Spinal cord (tissue), 9 donors: ENCODE measurements at regions not wholly inside any gene's neighbourhood (a gene's known extent, or its start where the extent isn't known, plus 50 kb on each side); places are given as distances from the start of the nearest gene placed in this dataset.
A peak's percentile ranks its signal among the peaks of the same experiment; 100 is the strongest.

Experiments
- DNase-seq, 6 donors: peaks; one replicate each; pipeline versions ENCODE4 v3.0.0 to v3.0.0-alpha.2; 2013 to 2015; ENCODE audit warnings: low spot score in 6 of 6, low read depth in 4 of 6
- H3K27ac ChIP-seq: one replicate; pipeline ENCODE4 v1.5.1; 2013; ENCODE audit warnings: low read depth, low read length, control low read depth
- H3K27me3 ChIP-seq: one replicate; pipeline ENCODE4 v1.6.1; 2013; ENCODE audit warnings: low read length; ENCODE audit not compliant: control insufficient read depth, insufficient read depth
- H3K36me3 ChIP-seq: one replicate; pipeline ENCODE4 v1.6.1; 2013; ENCODE audit warnings: low read length; ENCODE audit not compliant: control insufficient read depth, insufficient read depth
- H3K4me1 ChIP-seq: one replicate; pipeline ENCODE4 v1.6.1; 2013; ENCODE audit warnings: low read length; ENCODE audit not compliant: control insufficient read depth, insufficient read depth
- H3K4me3 ChIP-seq: one replicate; pipeline ENCODE4 v1.5.1; 2013; ENCODE audit warnings: low read depth, low read length, control low read depth
- H3K9me3 ChIP-seq: one replicate; pipeline ENCODE4 v1.6.1; 2013; ENCODE audit warnings: low read length; ENCODE audit not compliant: control insufficient read depth, insufficient read depth
- WGBS: methylation state at CpG from one replicate; pipeline ENCODE4 v1.1.5; 2013; ENCODE audit warnings: missing lambda C conversion rate; ENCODE audit not compliant: insufficient coverage; 5-methylcytosine and 5-hydroxymethylcytosine counted together
- donor health status: healthy.

DNA sequence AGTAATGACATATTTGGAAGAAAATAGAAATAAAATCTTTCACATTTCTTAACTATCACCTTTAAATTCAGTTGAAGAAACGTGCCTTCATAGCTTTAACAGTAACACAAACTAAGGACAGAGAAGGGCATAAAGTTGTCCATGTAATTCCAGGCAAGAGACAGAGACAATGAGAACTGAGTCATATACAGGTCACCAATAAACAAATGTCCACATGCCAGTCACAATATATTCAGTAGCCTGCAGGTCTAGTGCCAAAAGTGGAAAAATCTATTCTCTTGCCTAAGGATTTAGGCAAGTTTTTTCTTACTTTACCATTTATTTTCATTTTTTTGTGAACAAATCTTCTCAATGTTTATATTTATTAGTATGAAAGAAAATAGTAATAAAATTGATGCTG, 1711.5 kb upstream of the NUDT12 start:
- no peak overlapping the region for H3K4me3 ChIP-seq
- no peaks in the 10 kb centered on the region for H3K9me3 ChIP-seq
- WGBS, result 83% methylated on average over 1 of the region's 1 CpG
- no peaks in the 10 kb centered on the region for H3K4me1 ChIP-seq
- H3K27ac ChIP-seq, result no peak overlapping the region
- no peak for DNase-seq
- H3K27me3 ChIP-seq, result no peaks in the 10 kb centered on the region
- no peaks in the 10 kb centered on the region for H3K36me3 ChIP-seq

DNA sequence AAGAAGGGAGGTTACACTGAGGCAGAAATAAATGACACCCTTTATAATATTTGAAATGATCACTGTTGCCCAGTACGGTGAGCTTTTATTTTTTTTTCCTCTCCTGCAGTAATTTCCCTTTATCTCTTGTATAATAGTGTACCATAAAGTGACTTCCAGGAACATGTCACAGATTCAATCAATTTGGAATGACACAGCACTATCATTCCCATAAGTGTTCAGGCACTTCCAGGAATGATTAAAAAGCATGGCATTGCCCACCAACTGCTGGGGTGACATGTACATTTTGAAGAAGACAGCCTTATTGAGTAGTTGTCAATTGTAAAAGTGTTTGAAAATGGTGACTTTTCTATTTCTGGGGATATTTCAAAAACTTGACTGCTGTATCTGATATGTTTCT, 1700.9 kb upstream of the NUDT12 start:
- H3K27me3 ChIP-seq, result no peaks in the 10 kb centered on the region
- DNase-seq, result peak in 1 of 6 donors; percentile 11
- H3K4me3 ChIP-seq, result no peak overlapping the region
- H3K27ac ChIP-seq, result no peak overlapping the region
- no CpG with 5 or more reads among the region's 1 CpG for WGBS
- no peaks in the 10 kb centered on the region for H3K36me3 ChIP-seq
- no peaks in the 10 kb centered on the region for H3K4me1 ChIP-seq
- H3K9me3 ChIP-seq, result no peaks in the 10 kb centered on the region

DNA sequence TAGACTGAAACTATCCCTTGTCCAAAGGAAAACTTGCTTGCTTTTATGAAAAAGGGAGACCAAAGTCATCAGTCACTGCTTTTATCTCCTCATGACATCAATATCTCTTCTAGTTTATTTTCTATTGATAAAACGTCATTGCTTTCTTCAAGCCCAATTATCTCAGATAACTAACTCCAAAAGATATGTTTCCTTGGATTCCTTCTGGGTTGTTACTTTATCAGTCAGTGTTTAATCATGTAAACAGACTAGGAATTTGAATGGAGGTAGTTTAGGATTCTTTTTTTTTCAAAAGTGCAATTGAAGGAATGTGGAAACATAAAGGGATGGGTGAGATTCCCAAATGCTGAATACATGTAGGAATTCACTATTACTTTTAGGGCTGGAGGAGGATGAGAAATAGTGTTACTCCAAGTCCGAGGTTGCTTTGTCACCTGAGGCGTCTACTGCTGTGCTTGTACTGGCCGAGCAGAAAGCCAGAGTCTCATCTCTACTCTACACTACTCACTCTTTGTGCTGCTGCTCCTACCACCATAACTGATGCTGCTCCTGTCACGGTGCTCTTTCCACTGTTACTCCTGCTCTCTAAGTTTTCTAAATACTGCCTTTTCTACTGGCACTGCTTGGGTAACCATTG, 1697.1 kb upstream of the NUDT12 start:
- no peak for DNase-seq
- H3K4me3 ChIP-seq, result no peak overlapping the region
- 84% methylated on average over 4 of the region's 5 CpGs for WGBS
- no peak overlapping the region for H3K27ac ChIP-seq
- H3K27me3 ChIP-seq, result no peaks in the 10 kb centered on the region
- no peaks in the 10 kb centered on the region for H3K36me3 ChIP-seq
- no peaks in the 10 kb centered on the region for H3K4me1 ChIP-seq
- no peaks in the 10 kb centered on the region for H3K9me3 ChIP-seq

DNA sequence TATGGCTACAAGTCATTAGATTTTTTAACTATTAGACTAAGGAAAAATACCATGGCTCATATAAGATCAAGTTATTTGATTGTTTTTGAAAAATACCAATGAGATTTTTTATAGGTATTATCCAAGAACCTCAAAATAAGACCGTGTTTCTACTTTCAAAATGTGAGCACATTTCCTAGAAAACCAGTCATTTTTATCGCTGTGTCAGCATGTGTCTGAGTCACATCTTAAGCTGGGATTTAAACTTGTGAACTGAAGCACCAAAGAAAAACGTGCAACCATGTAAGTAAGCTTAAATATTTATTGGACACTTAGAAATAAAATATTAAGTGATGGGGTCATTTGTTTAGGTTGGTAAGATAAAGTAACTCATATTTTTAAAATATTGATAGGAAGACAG, 1676.0 kb upstream of the NUDT12 start:
- Histone ChIP-seq H3K4me3 (no peak overlapping the region), H3K4me1 (no peaks in the 10 kb centered on the region), H3K27me3 (no peaks in the 10 kb centered on the region), H3K27ac (no peak overlapping the region), H3K36me3 (no peaks in the 10 kb centered on the region), H3K9me3 (no peaks in the 10 kb centered on the region)
- no peak for DNase-seq
- WGBS, result no CpG with 5 or more reads among the region's 3 CpGs

DNA sequence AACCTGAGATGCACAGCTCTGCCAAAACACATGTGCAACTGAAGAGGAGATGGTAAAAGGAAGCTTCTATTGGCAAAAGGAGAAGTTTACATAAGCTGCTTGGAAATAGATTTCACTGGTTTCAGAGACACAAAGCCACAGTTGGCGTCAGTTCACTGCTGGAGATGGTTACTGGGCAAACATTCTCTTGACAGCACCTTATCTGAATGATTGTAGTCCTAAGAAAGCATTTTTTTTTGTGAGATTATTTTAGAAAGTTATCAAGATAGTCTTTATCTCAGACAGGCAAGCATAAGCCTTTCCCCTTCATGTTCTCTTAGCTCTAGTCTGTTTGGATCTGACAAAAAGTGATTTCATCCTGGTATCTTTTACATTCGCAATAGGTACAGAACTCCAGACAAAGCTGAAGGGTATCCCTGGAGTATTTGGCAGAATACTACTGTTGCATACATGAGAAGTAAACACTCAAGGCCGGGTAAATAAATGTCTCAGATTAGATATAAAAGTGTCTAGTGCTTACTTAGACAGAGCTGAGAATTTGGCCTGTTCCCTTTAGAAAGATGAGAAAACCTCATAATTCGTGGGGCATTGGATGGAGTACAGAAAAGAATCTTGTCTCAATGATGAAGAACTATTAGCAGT, 1668.0 kb upstream of the NUDT12 start:
- no peak for DNase-seq
- H3K36me3 ChIP-seq, result no peaks in the 10 kb centered on the region
- H3K9me3 ChIP-seq, result no peaks in the 10 kb centered on the region
- no peaks in the 10 kb centered on the region for H3K27me3 ChIP-seq
- no peaks in the 10 kb centered on the region for H3K4me1 ChIP-seq
- H3K4me3 ChIP-seq, result no peak overlapping the region
- H3K27ac ChIP-seq, result no peak overlapping the region
- 80% methylated on average over 2 of the region's 4 CpGs for WGBS

DNA sequence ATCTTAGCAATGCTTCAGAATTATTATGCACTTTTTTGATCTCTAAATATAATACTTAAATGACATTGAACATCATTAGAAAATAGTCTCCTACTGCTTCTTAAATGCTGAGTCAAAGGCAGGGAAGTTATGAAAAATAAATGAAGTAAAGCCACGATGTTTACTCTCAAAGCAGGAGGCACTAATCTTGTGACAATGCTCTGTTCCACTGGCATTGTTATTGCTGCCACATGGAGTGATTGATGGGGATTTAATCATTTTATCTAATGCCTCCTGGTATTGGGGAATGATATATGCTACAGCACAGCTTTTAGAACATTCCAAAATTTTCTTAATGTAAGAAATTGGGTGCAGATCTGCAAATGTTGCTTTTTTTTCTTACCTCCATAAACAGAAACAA, 1655.4 kb upstream of the NUDT12 start:
- H3K4me3 ChIP-seq, result no peak overlapping the region
- peak in 1 of 6 donors; percentile 28 for DNase-seq
- H3K4me1 ChIP-seq, result no peaks in the 10 kb centered on the region
- no CpG with 5 or more reads among the region's 1 CpG for WGBS
- no peak overlapping the region for H3K27ac ChIP-seq
- no peaks in the 10 kb centered on the region for H3K36me3 ChIP-seq
- H3K27me3 ChIP-seq, result no peaks in the 10 kb centered on the region
- H3K9me3 ChIP-seq, result no peaks in the 10 kb centered on the region

DNA sequence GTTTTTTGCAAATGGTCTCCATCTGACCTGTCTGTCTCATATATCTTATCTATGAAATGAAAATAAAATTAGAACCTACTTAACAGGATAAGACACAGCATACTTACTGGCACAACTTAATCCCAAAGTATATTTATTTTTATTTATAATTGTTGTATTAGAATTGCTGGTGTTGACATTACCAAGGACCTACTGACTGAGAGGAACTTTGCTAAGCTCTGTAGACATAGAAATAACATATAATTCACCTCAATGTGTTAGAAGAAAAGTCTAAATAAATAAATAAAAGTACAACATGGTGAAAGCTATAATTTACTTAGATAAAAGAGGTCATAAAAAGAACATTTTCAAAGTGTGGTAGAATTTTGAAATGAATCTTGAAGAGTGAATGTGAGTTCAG, 1650.5 kb upstream of the NUDT12 start:
- DNase-seq, result no peak
- no peaks in the 10 kb centered on the region for H3K9me3 ChIP-seq
- H3K27ac ChIP-seq, result no peak overlapping the region
- no peaks in the 10 kb centered on the region for H3K36me3 ChIP-seq
- no peaks in the 10 kb centered on the region for H3K4me1 ChIP-seq
- H3K4me3 ChIP-seq, result no peak overlapping the region
- H3K27me3 ChIP-seq, result no peaks in the 10 kb centered on the region

DNA sequence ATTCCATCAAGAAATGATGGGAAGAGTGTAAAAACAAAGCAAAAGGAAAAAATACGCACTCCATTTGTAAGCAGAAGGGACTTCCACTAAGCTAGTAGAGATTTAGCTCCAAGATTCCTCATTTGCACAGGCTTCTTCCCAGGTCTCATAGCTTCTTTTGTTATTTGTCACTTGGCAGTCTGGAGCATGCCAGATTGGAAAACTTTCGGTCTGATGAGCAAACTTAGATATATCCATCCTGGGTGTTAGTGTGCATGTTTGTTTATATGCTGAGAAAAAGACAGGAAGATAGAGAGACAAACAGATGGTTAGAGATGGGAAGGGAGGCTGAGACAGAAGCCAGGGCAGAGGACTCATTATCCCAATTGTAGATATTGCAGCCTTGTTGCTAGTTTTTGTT, 1644.5 kb upstream of the NUDT12 start:
- Histone ChIP-seq H3K9me3 (no peaks in the 10 kb centered on the region), H3K4me3 (no peak overlapping the region), H3K4me1 (no peaks in the 10 kb centered on the region), H3K36me3 (no peaks in the 10 kb centered on the region), H3K27ac (no peak overlapping the region), H3K27me3 (no peaks in the 10 kb centered on the region)
- WGBS, result 71% methylated on average over 1 of the region's 2 CpGs
- DNase-seq, result peak in 1 of 6 donors; percentile 77

DNA sequence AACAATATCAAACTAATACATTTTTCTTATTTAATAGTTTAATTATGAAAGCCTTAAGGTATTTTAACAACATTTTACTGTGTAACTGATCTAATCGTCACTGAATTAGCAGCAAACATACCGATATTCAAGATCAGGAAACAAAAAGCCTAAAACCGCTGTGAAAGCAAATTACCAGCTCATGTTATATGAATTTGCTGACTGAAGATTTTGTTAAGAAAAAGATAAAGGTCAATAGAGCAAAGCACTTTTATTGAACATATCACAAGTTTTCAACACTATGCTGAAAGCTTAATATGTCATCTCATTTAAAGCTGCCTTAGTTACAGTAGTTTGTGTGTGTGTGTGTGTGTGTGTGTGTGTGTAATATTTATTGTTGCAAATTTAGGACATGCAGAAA, 1634.9 kb upstream of the NUDT12 start:
- no peak overlapping the region for H3K4me3 ChIP-seq
- H3K4me1 ChIP-seq, result no peaks in the 10 kb centered on the region
- H3K27ac ChIP-seq, result no peak overlapping the region
- H3K27me3 ChIP-seq, result no peaks in the 10 kb centered on the region
- WGBS, result 100% methylated on average over 2 of the region's 3 CpGs
- no peaks in the 10 kb centered on the region for H3K9me3 ChIP-seq
- DNase-seq, result no peak
- no peaks in the 10 kb centered on the region for H3K36me3 ChIP-seq

DNA sequence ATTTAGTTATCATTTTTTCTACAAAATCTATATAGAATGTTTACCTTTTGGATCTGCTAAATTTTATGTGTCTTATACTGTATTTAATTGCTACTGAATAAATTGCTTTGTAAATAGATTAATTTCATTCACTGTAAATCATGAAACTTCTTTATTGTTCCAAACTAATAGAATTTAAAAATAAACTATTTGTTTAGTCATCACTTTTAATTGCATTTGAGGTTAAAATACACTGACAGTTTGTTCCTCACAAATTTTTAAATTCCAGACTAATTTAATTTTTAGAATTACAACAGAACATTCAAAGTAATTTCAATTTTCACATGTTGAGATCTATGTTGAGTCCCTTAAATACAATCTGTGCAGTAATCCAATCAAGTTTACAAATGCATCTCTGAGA, 1633.2 kb upstream of the NUDT12 start:
- Histone ChIP-seq H3K4me1 (no peaks in the 10 kb centered on the region), H3K4me3 (no peak overlapping the region), H3K27ac (no peak overlapping the region), H3K36me3 (no peaks in the 10 kb centered on the region), H3K27me3 (no peaks in the 10 kb centered on the region), H3K9me3 (no peaks in the 10 kb centered on the region)
- DNase-seq, result no peak
